SK-N-DZ (cell line): ENCODE measurements at regions not wholly inside any gene's neighbourhood (a gene's known extent, or its start where the extent isn't known, plus 50 kb on each side); places are given as distances from the start of the nearest gene placed in this dataset.

Source experiments
- DNase-seq: peaks from one replicate; pipeline ENCODE4 v3.0.0-alpha.2; 2015; ENCODE audit warnings: low spot score

- DNase-seq, result no peak
Measured at GRCh38 chr16:85373741-85374570, 239.2 kb upstream of the GSE1 start.

- no peak for DNase-seq
Measured at GRCh38 chr16:85374571-85374872, 238.6 kb upstream of the GSE1 start.

GRCh38 chr16:85375282-85375681 lies 237.8 kb upstream of the GSE1 start:
- no peak for DNase-seq

- DNase-seq, result no peak
Measured at GRCh38 chr16:85376292-85377095, 236.6 kb upstream of the GSE1 start.

- DNase-seq, result peak; percentile 65
Measured at GRCh38 chr16:85377388-85378144, 235.6 kb upstream of the GSE1 start.

- no peak for DNase-seq
Measured at GRCh38 chr16:85378145-85379040, 234.7 kb upstream of the GSE1 start.

GRCh38 chr16:85379041-85380001 lies 233.8 kb upstream of the GSE1 start:
- DNase-seq, result no peak

- DNase-seq, result no peak
Measured at GRCh38 chr16:85380002-85380395, 233.1 kb upstream of the GSE1 start.

GRCh38 chr16:85380905-85381737 lies 232.0 kb upstream of the GSE1 start:
- DNase-seq, result no peak

- peak; percentile 92 for DNase-seq
Measured at GRCh38 chr16:85381738-85382592, 231.2 kb upstream of the GSE1 start.

- no peak for DNase-seq
Measured at GRCh38 chr16:85382717-85383118, 230.4 kb upstream of the GSE1 start.

GRCh38 chr16:85383836-85384832 lies 229.0 kb upstream of the GSE1 start:
- no peak for DNase-seq

GRCh38 chr16:85384833-85385462 lies 228.2 kb upstream of the GSE1 start:
- no peak for DNase-seq

- DNase-seq, result no peak
Measured at GRCh38 chr16:85385463-85386331, 227.4 kb upstream of the GSE1 start.

GRCh38 chr16:85386467-85387170 lies 226.5 kb upstream of the GSE1 start:
- no peak for DNase-seq
